SK-N-SH (cell line): ENCODE measurements at regions not wholly inside any gene's neighbourhood (a gene's known extent, or its start where the extent isn't known, plus 50 kb on each side); places are given as distances from the start of the nearest gene placed in this dataset.
A peak's percentile ranks its signal among the peaks of the same experiment; 100 is the strongest.

Source experiments
- CTCF ChIA-PET: fragments of 300-600, 350-600 bp; formaldehyde crosslinking; extraction: SDS; loops from one replicate; lab custom pipeline; 2021; lab: Yijun Ruan, JAX
- POLR2A ChIA-PET: fragments of 350-600 bp; sonication (Branson Sonifier 250); formaldehyde crosslinking; extraction: SDS; loops from one replicate; lab custom pipeline; 2020; ENCODE audit warnings: antibody characterized with exemption, inconsistent platforms; lab: Yijun Ruan, JAX
- DNase-seq: peaks from one replicate; pipeline ENCODE4 v3.0.0; 2012
- H2AFZ ChIP-seq: fragments of 200-600 bp; sonication (generic); 2 replicates; pipeline ENCODE4 v1.8.1; 2016; ENCODE audit warnings: antibody characterized with exemption, mild to moderate bottlenecking, low read depth
- H3F3A ChIP-seq: fragments of 200-600 bp; sonication (generic); replicated peaks from 2 replicates; pipeline ENCODE3; 2016; ENCODE audit warnings: antibody characterized with exemption, mild to moderate bottlenecking; ENCODE audit not compliant: insufficient read depth
- H3K27ac ChIP-seq, 2 experiments: fragments of 200-500 bp in 1 of 2; fragments of 200-600 bp in 1 of 2; sonication (Bioruptor generic) in 1 of 2; sonication (generic), shearing (Covaris generic) in 1 of 2; 2 replicates each; pipeline versions ENCODE4 v1.5.1 to v1.6.1; 2014 to 2016; ENCODE audit warnings: low read depth in 2 of 2, inconsistent platforms in 1 of 2, low read length in 1 of 2, mild to moderate bottlenecking in 1 of 2, mixed read lengths in 1 of 2
- H3K27me3 ChIP-seq: fragments of 200-600 bp; sonication (generic), shearing (Covaris generic); 2 replicates; pipeline ENCODE4 v1.6.1; 2016; ENCODE audit warnings: mixed run types; ENCODE audit not compliant: insufficient read depth
- H3K36me3 ChIP-seq, 2 experiments: fragments of 200-500 bp in 1 of 2; fragments of 200-600 bp in 1 of 2; sonication (Bioruptor generic) in 1 of 2; sonication (generic) in 1 of 2; replicated peaks in 1 of 2; 2 replicates each; pipeline versions ENCODE3 to v1.5.1; 2014 to 2016; ENCODE audit warnings: low read length in 1 of 2, mild to moderate bottlenecking in 1 of 2; ENCODE audit not compliant: insufficient read depth in 2 of 2, control insufficient read depth in 1 of 2
- H3K4me1 ChIP-seq, 2 experiments: fragments of 200-500 bp in 1 of 2; fragments of 200-600 bp in 1 of 2; sonication (Bioruptor generic) in 1 of 2; sonication (generic), shearing (Covaris generic) in 1 of 2; 2 replicates each; pipeline versions ENCODE4 v1.5.1 to v1.6.1; 2014 to 2016; ENCODE audit warnings: low read depth in 1 of 2, low read length in 1 of 2, mixed run types in 1 of 2; ENCODE audit not compliant: insufficient read depth in 2 of 2, control insufficient read depth in 1 of 2
- H3K4me2 ChIP-seq: fragments of 200-600 bp; sonication (generic), shearing (Covaris generic); 2 replicates; pipeline ENCODE4 v1.6.1; 2017; ENCODE audit warnings: mixed run types
- H3K4me3 ChIP-seq, 2 experiments: fragments of 200-500 bp in 1 of 2; fragments of 200-600 bp in 1 of 2; sonication (Bioruptor generic) in 1 of 2; sonication (generic), shearing (Covaris generic) in 1 of 2; 2 replicates each; pipeline versions ENCODE4 v1.5.1 to v1.8.1; 2014 to 2016; ENCODE audit warnings: low read depth in 2 of 2, inconsistent platforms in 1 of 2, low read length in 1 of 2, mild to moderate bottlenecking in 1 of 2, mixed read lengths in 1 of 2, moderate library complexity in 1 of 2
- H3K79me2 ChIP-seq: fragments of 200-600 bp; sonication (generic); 2 replicates; pipeline ENCODE4 v1.8.1; 2017; ENCODE audit warnings: mild to moderate bottlenecking; ENCODE audit not compliant: insufficient read depth
- H3K9ac ChIP-seq: fragments of 200-600 bp; sonication (generic); 2 replicates; pipeline ENCODE4 v1.6.1; 2017; ENCODE audit warnings: mixed run types
- H3K9me2 ChIP-seq: fragments of 200-600 bp; sonication (generic); 2 replicates; pipeline ENCODE4 v1.6.1; 2017; ENCODE audit warnings: mixed run types
- H3K9me3 ChIP-seq: fragments of 200-600 bp; sonication (generic); 2 replicates; pipeline ENCODE4 v1.6.1; 2017; ENCODE audit warnings: mixed run types, mild to moderate bottlenecking, moderate library complexity
- H4K20me1 ChIP-seq: fragments of 200-600 bp; sonication (generic); 2 replicates; pipeline ENCODE4 v1.6.1; 2017; ENCODE audit warnings: mild to moderate bottlenecking, mixed run types; ENCODE audit not compliant: insufficient read depth
- CHD2 ChIP-seq: fragments of 150-350 bp; IDR thresholded peaks from 2 replicates; pipeline ENCODE4 v1.6.1; 2018; ENCODE audit warnings: low read length; ENCODE audit not compliant: partially characterized antibody
- CTCF ChIP-seq: fragments of 200-600 bp; sonication (generic); IDR thresholded peaks from 2 replicates; pipeline ENCODE4 v1.6.1; 2017; ENCODE audit warnings: antibody characterized with exemption, mild to moderate bottlenecking, moderate library complexity
- ELF1 ChIP-seq: IDR thresholded peaks from 2 replicates; pipeline ENCODE4 v1.4.0; 2012
- EP300 ChIP-seq, 2 experiments: IDR thresholded peaks; 2 replicates each; pipeline versions ENCODE4 v1.4.0 to v1.6.1; 2012; ENCODE audit warnings: borderline replicate concordance in 1 of 2, low read depth in 1 of 2, low read length in 1 of 2
- FOSL2 ChIP-seq: IDR thresholded peaks from 2 replicates; pipeline ENCODE4 v1.4.0; 2012; ENCODE audit warnings: low read depth, mild to moderate bottlenecking, moderate library complexity, borderline replicate concordance
- FOXJ3 ChIP-seq: sonication (generic); formaldehyde crosslinking; IDR thresholded peaks from 2 replicates; pipeline ENCODE4 v1.5.1; 2020; ENCODE audit warnings: mild to moderate bottlenecking, missing genetic modification reagents
- FOXM1 ChIP-seq: IDR thresholded peaks from 2 replicates; pipeline ENCODE4 v1.4.0; 2012; ENCODE audit warnings: low read depth, mild to moderate bottlenecking
- GATA2 ChIP-seq: sonication (generic); formaldehyde crosslinking; IDR thresholded peaks from 2 replicates; pipeline ENCODE4 v1.5.0; 2020; ENCODE audit warnings: mild to moderate bottlenecking, missing genetic modification reagents
- JUND ChIP-seq: IDR thresholded peaks from 2 replicates; pipeline ENCODE4 v1.4.0; 2012
- MAX ChIP-seq: IDR thresholded peaks from 2 replicates; pipeline ENCODE4 v1.4.0; 2012; ENCODE audit warnings: low read depth
- MEF2A ChIP-seq: IDR thresholded peaks from 2 replicates; pipeline ENCODE4 v1.4.0; 2012; ENCODE audit warnings: low read depth, borderline replicate concordance
- MXI1 ChIP-seq: IDR thresholded peaks from 2 replicates; pipeline ENCODE4 v1.6.1; 2012; ENCODE audit warnings: mild to moderate bottlenecking, low read depth, low read length, improper control_type of control experiment
- NFIC ChIP-seq: IDR thresholded peaks from 2 replicates; pipeline ENCODE4 v1.4.0; 2012; ENCODE audit warnings: borderline replicate concordance
- PBX3 ChIP-seq: IDR thresholded peaks from 2 replicates; pipeline ENCODE4; 2012
- RAD21 ChIP-seq: IDR thresholded peaks from 2 replicates; pipeline ENCODE4 v1.6.1; 2012; ENCODE audit warnings: mild to moderate bottlenecking, low read length
- RCOR1 ChIP-seq: fragments of 150-350 bp; IDR thresholded peaks from 2 replicates; pipeline ENCODE4 v1.6.1; 2017; ENCODE audit warnings: antibody characterized with exemption, low read length
- RFX5 ChIP-seq: IDR thresholded peaks from 2 replicates; pipeline ENCODE4 v1.6.1; 2012; ENCODE audit warnings: mild to moderate bottlenecking, improper control_type of control experiment, low read length
- RXRA ChIP-seq: IDR thresholded peaks from 2 replicates; pipeline ENCODE4 v1.4.0; 2012; ENCODE audit warnings: low read depth, mild to moderate bottlenecking, borderline replicate concordance
- SMC3 ChIP-seq: IDR thresholded peaks from 2 replicates; pipeline ENCODE4 v1.6.1; 2012; ENCODE audit warnings: low read depth, low read length, improper control_type of control experiment
- TAF1 ChIP-seq: IDR thresholded peaks from 2 replicates; pipeline ENCODE4 v1.6.1; 2012; ENCODE audit warnings: low read depth, mild to moderate bottlenecking, low read length, moderate library complexity, borderline replicate concordance
- TCF12 ChIP-seq: IDR thresholded peaks from 2 replicates; pipeline ENCODE4 v1.4.0; 2012
- TEAD4 ChIP-seq: IDR thresholded peaks from 2 replicates; pipeline ENCODE4 v1.4.0; 2012; ENCODE audit warnings: mild to moderate bottlenecking, borderline replicate concordance; ENCODE audit not compliant: insufficient read depth
- WGBS: methylation state at CpG from one replicate; pipeline ENCODE4 v1.1.6; 2017; ENCODE audit warnings: low lambda C conversion rate; 5-methylcytosine and 5-hydroxymethylcytosine counted together

DNA sequence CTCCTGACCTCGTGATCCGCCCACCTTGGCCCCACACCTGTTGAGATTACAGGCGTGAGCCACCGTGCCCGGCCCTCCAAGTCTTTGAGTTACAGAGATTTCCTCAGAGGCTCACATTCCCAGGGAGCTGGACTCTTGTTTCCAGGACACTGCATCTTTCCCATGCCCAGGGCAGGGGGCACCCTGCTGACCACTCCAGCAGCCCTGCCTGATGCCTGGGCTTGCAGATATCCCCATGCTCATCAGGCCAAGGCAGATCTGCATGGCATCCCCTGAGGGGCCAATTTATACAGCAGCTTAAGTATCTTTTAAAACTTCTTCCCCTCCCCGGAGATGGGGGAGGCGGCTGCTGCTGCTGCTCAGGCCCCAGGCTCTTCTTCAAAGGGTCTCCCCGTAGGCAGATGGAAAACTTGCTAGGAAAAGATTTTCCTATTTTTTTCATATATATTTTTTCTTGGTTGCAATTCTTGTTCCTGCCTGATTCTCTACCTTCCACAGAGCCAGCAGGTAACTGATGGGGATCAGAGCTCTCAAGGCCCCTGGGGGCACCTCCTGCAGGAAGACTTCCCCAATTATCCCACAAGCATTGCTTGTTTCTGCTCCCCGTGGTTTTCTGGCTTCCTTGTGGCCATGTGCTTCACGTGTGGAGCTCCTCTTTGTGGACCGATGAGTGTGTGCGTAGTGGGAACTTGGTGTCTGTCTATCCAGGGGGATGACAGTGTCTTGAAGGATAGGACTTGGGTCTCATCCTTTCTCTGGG lies 102.2 kb upstream of the SDK2 start:
- H3K27me3 ChIP-seq: no peaks in the 10 kb centered on the region

GRCh38 chr17:73747221-73748002 lies 103.2 kb upstream of the SDK2 start:
- Histone ChIP-seq H3K4me1 (peaks cover 0 to 10% of the 10 kb centered on the region in 2 experiments; a peak in 1 of 4 replicates), H2AFZ (no peak overlapping the region), H3K4me2 (no peak overlapping the region), H3K36me3 (no peaks in the 10 kb centered on the region), H3K27me3 (no peaks in the 10 kb centered on the region), H3K9me3 (peaks cover 6% of the 10 kb centered on the region; the same call in 1 of the 2 replicates), H3K79me2 (no peaks in the 10 kb centered on the region), H3K9me2 (no peaks in the 10 kb centered on the region), H3K9ac (no peak overlapping the region), H3F3A (no peaks in the 10 kb centered on the region), H3K27ac (no peak overlapping the region), H4K20me1 (no peaks in the 10 kb centered on the region), H3K4me3 (no peak overlapping the region)
- ChIA-PET CTCF (interaction anchor here (0.6 to 3.3 kb wide), 9 partner anchors 8 to 1022 kb away, joined by 3 to 13 read pairs (median 3); no protein-coding TSS in a partner anchor), POLR2A (no interaction called here)
- WGBS: 36% methylated on average over 15 of the region's 15 CpGs
- no peak for DNase-seq
- TF ChIP-seq ELF1: no peak
- no peak for TF ChIP-seq FOXJ3 (CRISPR knock-in tag)
- no peak for TF ChIP-seq MAX
- TF ChIP-seq RFX5: no peak
- no peak for TF ChIP-seq MXI1
- no peak for TF ChIP-seq FOSL2
- TF ChIP-seq NFIC: no peak
- TF ChIP-seq TEAD4: no peak
- TF ChIP-seq FOXM1: no peak
- no peak for TF ChIP-seq SMC3
- TF ChIP-seq GATA2: no peak
- no peak for TF ChIP-seq RXRA
- TF ChIP-seq RCOR1: no peak
- TF ChIP-seq CTCF: no peak
- TF ChIP-seq PBX3: no peak
- no peak for TF ChIP-seq CHD2
- TF ChIP-seq TAF1: no peak

More for the DNA sequence above, 102.2 kb upstream of the SDK2 start:
- no peaks in the 10 kb centered on the region for H3F3A ChIP-seq
- no peaks in the 10 kb centered on the region for H3K9me2 ChIP-seq
- CTCF ChIA-PET: interaction anchor here (1.1 to 3.3 kb wide), 7 partner anchors 9 to 256 kb away, joined by 3 to 13 read pairs (median 4); no protein-coding TSS in a partner anchor
- DNase-seq: peak; percentile 64
- WGBS: 33% methylated on average over 12 of the region's 12 CpGs
- no peak overlapping the region for H3K4me2 ChIP-seq
- TF ChIP-seq RAD21 (no peak), PBX3 (no peak), NFIC (no peak), EP300 (IDR thresholded peaks at IDR 0.05; ENCODE audit: borderline replicate concordance in 1 of 2, low read depth in 1 of 2, low read length in 1 of 2) (no peak), TEAD4 (no peak), TCF12 (no peak), TAF1 (no peak), MEF2A (no peak), JUND (no peak)
- H4K20me1 ChIP-seq: no peaks in the 10 kb centered on the region
- H2AFZ ChIP-seq: no peak overlapping the region
- POLR2A ChIA-PET: no interaction called here
- H3K36me3 ChIP-seq: no peaks in the 10 kb centered on the region
- no peak overlapping the region for H3K9ac ChIP-seq
- H3K27ac ChIP-seq: no peak overlapping the region
- H3K9me3 ChIP-seq: peaks cover 6% of the 10 kb centered on the region; the same call in 1 of the 2 replicates
- H3K79me2 ChIP-seq: no peaks in the 10 kb centered on the region
- peaks cover 0 to 10% of the 10 kb centered on the region in 2 experiments; a peak in 1 of 4 replicates for H3K4me1 ChIP-seq
- H3K4me3 ChIP-seq: no peak overlapping the region
